NB4 (cell line): ENCODE measurements at regions not wholly inside any gene's neighbourhood (a gene's known extent, or its start where the extent isn't known, plus 50 kb on each side); places are given as distances from the start of the nearest gene placed in this dataset.

Experiments
- DNase-seq: peaks from one replicate; pipeline ENCODE4 v3.0.0; 2010; ENCODE audit warnings: low read depth
- H3K4me3 ChIP-seq: one replicate; pipeline ENCODE4 v1.5.1; 2011; ENCODE audit warnings: mild to moderate bottlenecking, low read depth, low read length, moderate library complexity
- MYC ChIP-seq: IDR thresholded peaks from 2 replicates; pipeline ENCODE4 v1.6.1; 2011; ENCODE audit warnings: low read depth, low read length
- POLR2A ChIP-seq: IDR thresholded peaks from 2 replicates; pipeline ENCODE4 v1.6.1; 2011; ENCODE audit warnings: mild to moderate bottlenecking; ENCODE audit not compliant: insufficient read length; ENCODE audit errors: extremely low read depth
- TF ChIP-seq, protein P1 (sequence below): IDR thresholded peaks from one replicate; pipeline ENCODE4 v1.5.1; 2012; ENCODE audit warnings: low read depth, low read length
- TF ChIP-seq, protein P2 (sequence below): IDR thresholded peaks from 2 replicates; pipeline ENCODE4 v1.6.1; 2011; ENCODE audit warnings: low read depth, low read length

DNA sequence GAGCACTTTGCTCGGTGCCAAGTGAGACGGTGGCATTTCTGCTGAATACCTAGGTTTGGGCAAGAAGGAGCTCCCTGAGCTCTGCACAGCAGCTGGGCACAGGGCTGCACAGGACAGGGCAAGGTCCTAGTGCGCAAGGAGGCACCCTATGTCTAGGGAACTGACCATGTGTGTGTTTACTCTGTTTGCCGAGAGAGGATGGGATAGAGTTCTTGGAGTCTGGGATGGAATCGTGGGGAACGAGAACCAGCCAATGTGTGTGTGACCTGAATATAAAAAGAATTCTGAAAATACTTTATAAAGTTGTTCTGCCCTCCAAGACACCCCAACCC, 179.5 kb upstream of the NECTIN1 start:
- TF ChIP-seq, protein P1, sequence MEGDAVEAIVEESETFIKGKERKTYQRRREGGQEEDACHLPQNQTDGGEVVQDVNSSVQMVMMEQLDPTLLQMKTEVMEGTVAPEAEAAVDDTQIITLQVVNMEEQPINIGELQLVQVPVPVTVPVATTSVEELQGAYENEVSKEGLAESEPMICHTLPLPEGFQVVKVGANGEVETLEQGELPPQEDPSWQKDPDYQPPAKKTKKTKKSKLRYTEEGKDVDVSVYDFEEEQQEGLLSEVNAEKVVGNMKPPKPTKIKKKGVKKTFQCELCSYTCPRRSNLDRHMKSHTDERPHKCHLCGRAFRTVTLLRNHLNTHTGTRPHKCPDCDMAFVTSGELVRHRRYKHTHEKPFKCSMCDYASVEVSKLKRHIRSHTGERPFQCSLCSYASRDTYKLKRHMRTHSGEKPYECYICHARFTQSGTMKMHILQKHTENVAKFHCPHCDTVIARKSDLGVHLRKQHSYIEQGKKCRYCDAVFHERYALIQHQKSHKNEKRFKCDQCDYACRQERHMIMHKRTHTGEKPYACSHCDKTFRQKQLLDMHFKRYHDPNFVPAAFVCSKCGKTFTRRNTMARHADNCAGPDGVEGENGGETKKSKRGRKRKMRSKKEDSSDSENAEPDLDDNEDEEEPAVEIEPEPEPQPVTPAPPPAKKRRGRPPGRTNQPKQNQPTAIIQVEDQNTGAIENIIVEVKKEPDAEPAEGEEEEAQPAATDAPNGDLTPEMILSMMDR, result no peak
- TF ChIP-seq, protein P2, sequence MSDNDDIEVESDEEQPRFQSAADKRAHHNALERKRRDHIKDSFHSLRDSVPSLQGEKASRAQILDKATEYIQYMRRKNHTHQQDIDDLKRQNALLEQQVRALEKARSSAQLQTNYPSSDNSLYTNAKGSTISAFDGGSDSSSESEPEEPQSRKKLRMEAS, result no peak
- no peak for TF ChIP-seq POLR2A
- TF ChIP-seq MYC, result no peak
- H3K4me3 ChIP-seq, result no peak overlapping the region
- no peak for DNase-seq

DNA sequence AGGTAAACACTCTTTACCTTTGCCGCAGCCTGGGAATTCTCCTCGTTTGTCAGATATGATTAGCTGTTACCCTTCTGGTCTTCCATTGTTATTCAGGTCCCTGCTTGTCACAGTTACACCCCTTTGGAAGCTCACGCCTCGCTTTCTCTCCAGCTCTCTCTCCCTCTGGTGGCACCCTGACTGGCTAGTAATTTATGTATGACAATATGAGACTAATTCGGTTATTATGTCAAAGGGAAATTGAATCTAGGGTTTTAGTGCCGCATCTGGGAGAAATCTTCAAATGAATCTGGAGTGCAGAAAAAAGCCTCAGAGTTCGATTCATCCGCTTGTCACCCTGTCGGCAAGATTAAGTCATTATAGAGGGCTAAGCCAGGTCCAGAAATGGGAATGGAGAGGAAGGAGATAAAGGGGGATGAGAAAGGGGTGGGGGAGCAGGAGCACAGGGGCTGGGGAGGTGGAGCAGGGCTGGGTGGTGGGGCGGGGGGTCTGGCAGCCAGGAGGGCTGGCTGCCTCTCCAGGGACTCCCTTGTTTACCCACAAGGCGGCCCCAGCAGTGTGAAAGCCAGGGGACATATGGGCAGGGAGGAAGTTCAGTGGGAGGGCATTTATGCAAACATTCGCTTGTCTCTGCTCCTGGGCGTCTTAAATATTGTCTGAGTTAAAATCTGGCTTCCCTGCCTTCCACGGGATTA, 179.0 kb upstream of the NECTIN1 start:
- TF ChIP-seq POLR2A (no peak), MYC (no peak)
- TF ChIP-seq, protein P1, result no peak
- TF ChIP-seq, protein P2, result no peak
- peak; percentile 31 for DNase-seq
- no peak overlapping the region for H3K4me3 ChIP-seq

DNA sequence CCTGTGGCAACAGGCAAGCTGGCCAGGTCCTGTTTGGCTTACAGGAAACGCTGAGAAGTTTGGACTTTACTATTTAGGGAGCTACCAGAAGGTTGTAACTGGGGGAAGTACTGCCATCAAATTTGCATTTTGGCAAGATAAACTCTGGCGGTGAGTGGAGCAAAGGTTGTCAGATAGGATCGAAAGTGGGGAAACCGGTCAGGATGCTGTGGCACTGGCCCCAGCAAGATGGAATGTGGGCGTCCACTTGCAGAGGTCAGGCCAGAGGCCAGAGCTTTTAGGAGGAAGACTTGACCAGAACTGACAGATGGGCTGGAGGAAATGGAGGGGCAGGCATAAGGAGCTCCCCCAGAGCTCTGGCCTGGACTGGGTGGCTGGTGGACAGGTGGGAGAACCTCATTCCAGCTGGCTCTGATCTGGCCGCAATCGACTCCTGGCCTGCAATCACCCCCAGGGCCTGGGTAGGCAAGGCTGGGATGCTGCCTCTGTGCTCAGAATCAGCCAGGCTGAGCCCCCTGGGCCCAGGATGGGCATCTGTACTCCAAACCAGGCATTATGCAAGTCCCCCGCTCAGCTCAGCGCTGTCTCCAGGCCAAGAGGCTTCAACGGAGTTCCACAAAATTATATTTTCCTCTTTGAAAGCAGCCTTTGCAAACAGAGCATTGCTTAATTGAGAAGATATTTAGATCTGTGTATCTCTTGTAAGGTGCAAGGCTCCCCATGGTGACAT, 178.3 kb upstream of the NECTIN1 start:
- TF ChIP-seq POLR2A, result no peak
- H3K4me3 ChIP-seq, result no peak overlapping the region
- DNase-seq, result no peak

DNA sequence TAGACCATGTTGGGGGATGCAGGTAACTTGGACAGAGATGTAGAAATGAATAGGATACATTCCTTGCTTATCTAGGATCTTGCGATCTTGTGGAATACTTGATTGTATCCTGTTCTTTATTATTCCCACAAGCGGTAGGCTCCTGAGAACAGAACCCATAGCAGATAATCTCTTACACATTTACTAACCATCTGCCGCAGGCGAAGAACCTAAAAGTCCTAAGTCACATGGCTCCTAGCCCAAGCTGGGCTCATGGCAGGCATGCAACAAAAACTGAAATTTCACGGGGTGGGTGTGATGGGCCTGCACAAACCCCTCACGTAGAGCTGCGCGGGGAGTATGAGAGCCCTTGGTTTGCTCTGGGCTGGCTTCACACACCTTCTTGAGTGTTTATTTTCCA, 177.4 kb upstream of the NECTIN1 start:
- no peak overlapping the region for H3K4me3 ChIP-seq
- no peak for DNase-seq
- no peak for TF ChIP-seq POLR2A
- no peak for TF ChIP-seq MYC
- TF ChIP-seq, protein P1, result no peak
- TF ChIP-seq, protein P2, result no peak

DNA sequence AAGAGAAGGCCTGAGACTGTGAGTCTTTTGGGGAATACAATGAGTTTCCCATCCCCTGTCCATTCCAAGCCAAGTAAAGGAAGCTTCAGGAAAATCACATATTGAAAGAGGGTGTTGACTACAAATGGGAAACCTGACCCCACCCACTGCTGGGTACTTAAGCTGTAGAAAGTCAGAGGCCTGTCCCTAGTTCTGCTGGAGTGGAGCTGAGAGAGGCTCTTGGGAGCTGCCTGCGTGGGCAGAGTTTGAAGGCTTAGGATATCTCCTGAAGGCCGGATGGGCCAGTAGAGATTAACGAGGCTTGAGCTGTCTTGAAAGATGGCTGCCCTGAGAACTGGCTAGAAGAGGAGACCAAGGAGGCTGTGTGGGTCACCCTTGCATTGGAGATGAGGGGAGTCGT, 176.2 kb upstream of the NECTIN1 start:
- TF ChIP-seq, protein P1, result no peak
- TF ChIP-seq, protein P2, result no peak
- TF ChIP-seq MYC (no peak), POLR2A (no peak)
- H3K4me3 ChIP-seq, result no peak overlapping the region
- DNase-seq, result no peak

DNA sequence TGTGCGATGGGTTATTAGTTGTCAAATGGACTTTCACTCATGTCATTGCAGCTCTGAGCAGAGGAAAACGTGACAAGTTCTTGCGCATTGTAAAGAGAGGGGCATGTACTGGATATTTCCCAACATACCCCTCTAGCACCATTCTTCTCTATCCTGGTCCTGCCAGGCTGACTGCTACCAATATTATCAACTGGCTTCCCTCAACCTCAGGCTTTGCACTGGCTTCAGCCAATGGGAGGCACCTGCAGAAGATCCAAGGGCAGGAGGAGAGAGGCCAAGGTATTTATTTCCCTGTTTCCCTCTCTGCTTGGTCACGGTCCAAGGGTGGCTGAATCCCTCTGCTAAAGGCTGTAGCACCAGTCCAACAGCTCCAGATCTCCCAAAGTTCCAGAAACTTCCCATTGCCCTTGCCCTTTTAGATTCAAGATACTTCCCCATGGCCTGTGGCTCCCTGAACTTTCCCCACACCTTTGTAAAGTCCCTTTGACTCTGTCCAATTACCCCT, 175.6 kb upstream of the NECTIN1 start:
- no peak for DNase-seq
- TF ChIP-seq, protein P2, result no peak
- TF ChIP-seq MYC, result no peak
- no peak for TF ChIP-seq POLR2A
- TF ChIP-seq, protein P1, result no peak
- no peak overlapping the region for H3K4me3 ChIP-seq
